Liver (tissue), 8 donors: ENCODE measurements at regions not wholly inside any gene's neighbourhood (a gene's known extent, or its start where the extent isn't known, plus 50 kb on each side); places are given as distances from the start of the nearest gene placed in this dataset.

Source experiments
- DNase-seq: peaks from one replicate; pipeline ENCODE4 v3.0.0-alpha.2; 2017; ENCODE audit warnings: low spot score
- H3K27ac ChIP-seq, 2 donors: one replicate each; pipeline ENCODE4 v1.7.0; 2013; ENCODE audit warnings: inconsistent platforms in 2 of 2, low read length in 2 of 2, control low read depth in 1 of 2, low read depth in 1 of 2, mild to moderate bottlenecking in 1 of 2
- H3K27me3 ChIP-seq, 4 donors: one replicate each; pipeline versions ENCODE4 v1.6.1 to v1.7.0; 2013; ENCODE audit warnings: low read length in 3 of 4, inconsistent platforms in 1 of 4, mild to moderate bottlenecking in 1 of 4, moderate library complexity in 1 of 4; ENCODE audit not compliant: control insufficient read depth in 4 of 4, insufficient read depth in 4 of 4
- H3K36me3 ChIP-seq, 4 donors: one replicate each; pipeline versions ENCODE4 v1.6.1 to v1.7.0; 2013; ENCODE audit warnings: low read length in 3 of 4, mild to moderate bottlenecking in 3 of 4, low read depth in 1 of 4, moderate library complexity in 1 of 4; ENCODE audit not compliant: control insufficient read depth in 4 of 4, insufficient read depth in 3 of 4
- H3K4me1 ChIP-seq, 4 donors: one replicate each; pipeline versions ENCODE4 v1.6.1 to v1.7.0; 2013; ENCODE audit warnings: low read length in 3 of 4, mild to moderate bottlenecking in 3 of 4, moderate library complexity in 1 of 4; ENCODE audit not compliant: control insufficient read depth in 4 of 4, insufficient read depth in 4 of 4
- H3K4me3 ChIP-seq, 3 donors: one replicate each; pipeline versions ENCODE4 v1.6.1 to v1.7.0; 2013; ENCODE audit warnings: low read length in 3 of 3, control low read depth in 1 of 3, low read depth in 1 of 3, mild to moderate bottlenecking in 1 of 3
- H3K9ac ChIP-seq, 2 donors: one replicate each; pipeline ENCODE4 v1.7.0; 2013; ENCODE audit warnings: low read length in 2 of 2, mild to moderate bottlenecking in 2 of 2, moderate library complexity in 2 of 2, control low read depth in 1 of 2, low read depth in 1 of 2
- H3K9me3 ChIP-seq, 4 donors: one replicate each; pipeline versions ENCODE4 v1.6.1 to v1.7.0; 2013; ENCODE audit warnings: low read length in 3 of 4; ENCODE audit not compliant: control insufficient read depth in 4 of 4
- CTCF ChIP-seq: fragments of 150-350 bp; IDR thresholded peaks from 2 replicates; pipeline ENCODE4 v1.5.1; 2017; ENCODE audit warnings: improper control_type of control experiment, low read depth, low read length; ENCODE audit not compliant: missing input control
- EGR1 ChIP-seq, 2 donors: IDR thresholded peaks; 2 replicates each; pipeline ENCODE4 v1.6.1; 2016 to 2018; ENCODE audit warnings: antibody characterized with exemption in 2 of 2, low read depth in 2 of 2
- GABPA ChIP-seq, 2 donors: IDR thresholded peaks in 1 of 2; conservative IDR thresholded peaks in 1 of 2; 2 replicates each; pipeline ENCODE4 v1.6.1; 2016; ENCODE audit warnings: antibody characterized with exemption in 2 of 2, mild to moderate bottlenecking in 1 of 2, moderate library complexity in 1 of 2
- HNF4A ChIP-seq, 2 donors: conservative IDR thresholded peaks; 2 replicates each; pipeline ENCODE4 v1.6.1; 2016; ENCODE audit warnings: antibody characterized with exemption in 2 of 2, mild to moderate bottlenecking in 2 of 2
- NR2F2 ChIP-seq: IDR thresholded peaks from 2 replicates; pipeline ENCODE4 v1.6.1; 2016; ENCODE audit warnings: antibody characterized with exemption
- RAD21 ChIP-seq, 2 donors: IDR thresholded peaks; 2 replicates each; pipeline ENCODE4 v1.6.1; 2016; ENCODE audit warnings: antibody characterized with exemption in 2 of 2, mild to moderate bottlenecking in 2 of 2
- RXRA ChIP-seq, 2 donors: IDR thresholded peaks; 2 replicates each; pipeline ENCODE4 v1.6.1; 2017 to 2018; ENCODE audit warnings: antibody characterized with exemption in 2 of 2, mild to moderate bottlenecking in 1 of 2
- SP1 ChIP-seq: IDR thresholded peaks from 2 replicates; pipeline ENCODE4 v1.6.1; 2018; ENCODE audit warnings: antibody characterized with exemption, mild to moderate bottlenecking
- YY1 ChIP-seq: IDR thresholded peaks from 2 replicates; pipeline ENCODE4 v1.6.1; 2016; ENCODE audit warnings: antibody characterized with exemption, mild to moderate bottlenecking
- ZBTB33 ChIP-seq: IDR thresholded peaks from 2 replicates; pipeline ENCODE4 v1.6.1; 2016; ENCODE audit warnings: antibody characterized with exemption
- WGBS: extraction: QIAGEN DNeasy Blood & Tissue Kit; methylation state at CpG from one replicate; pipeline ENCODE4 v1.1.7; 2013; 5-methylcytosine and 5-hydroxymethylcytosine counted together
- TF ChIP-seq, protein P1 (sequence below): IDR thresholded peaks from 2 replicates; pipeline ENCODE4 v1.6.1; 2016; ENCODE audit warnings: antibody characterized with exemption, mild to moderate bottlenecking
- donor health status: healthy.
- donor health status: healthy.
- donor health status: healthy.
- donor health status: healthy.
- donor health status: healthy.

DNA sequence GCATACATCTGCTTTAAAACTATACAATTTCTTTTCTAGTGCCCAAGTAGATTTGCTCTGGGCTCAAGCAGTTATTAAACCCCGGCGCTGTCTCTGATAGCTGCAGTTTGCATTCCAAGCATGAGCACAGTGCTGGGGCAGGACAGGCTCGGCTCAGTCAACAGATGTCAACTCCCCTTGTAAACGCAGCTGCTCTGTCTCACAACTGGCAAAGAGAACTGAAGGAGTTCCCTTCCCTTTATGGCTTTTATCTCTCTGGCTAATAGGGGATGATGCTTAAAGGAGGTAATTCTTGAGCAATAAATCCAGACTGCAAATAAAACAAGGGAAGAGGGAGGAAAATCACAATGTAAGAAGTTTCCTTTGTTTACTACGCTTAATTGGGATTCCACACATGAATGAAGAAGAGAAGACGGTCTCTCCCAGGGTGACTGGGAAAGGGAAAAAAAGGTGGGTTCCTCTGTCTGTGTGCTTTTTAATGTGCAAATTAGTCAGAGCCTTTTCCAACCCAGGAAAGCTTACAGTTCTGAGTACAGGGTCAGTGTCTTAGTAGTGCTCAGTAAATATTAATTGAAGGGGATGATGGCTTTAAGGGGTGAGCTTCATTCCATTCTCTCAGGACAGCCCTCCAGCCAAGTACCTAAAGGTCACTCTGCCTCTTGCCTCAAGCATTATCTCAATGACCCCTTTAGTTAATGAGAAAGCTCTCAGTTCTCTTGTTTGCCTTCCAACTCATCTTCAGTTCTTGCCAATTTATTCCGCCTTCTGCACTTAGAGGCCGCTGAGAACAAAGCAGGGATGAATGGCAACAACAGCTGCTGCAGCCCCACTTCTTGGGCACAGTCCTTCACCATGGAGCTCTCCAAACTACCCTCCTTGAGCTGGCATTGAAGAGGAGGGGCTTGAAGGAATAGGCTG, 155.7 kb upstream of the JADE1 start:
- WGBS: 52% methylated on average over 8 of the region's 8 CpGs
- no peaks in the 10 kb centered on the region for H3K36me3 ChIP-seq
- no peak for DNase-seq

More for the DNA sequence above, 155.7 kb upstream of the JADE1 start:
- Histone ChIP-seq H3K9ac (no peak overlapping the region), H3K27me3 (peaks cover 0 to 2% (median 0%) of the 10 kb centered on the region in 4 donors), H3K9me3 (peaks cover 0 to 5% (median 3%) of the 10 kb centered on the region in 4 donors), H3K4me3 (no peak overlapping the region), H3K4me1 (no peaks in the 10 kb centered on the region), H3K27ac (no peak overlapping the region)
- TF ChIP-seq CTCF: no peak
- no peak for TF ChIP-seq HNF4A (conservative IDR thresholded peaks at IDR 0.05)
- TF ChIP-seq, protein P1, sequence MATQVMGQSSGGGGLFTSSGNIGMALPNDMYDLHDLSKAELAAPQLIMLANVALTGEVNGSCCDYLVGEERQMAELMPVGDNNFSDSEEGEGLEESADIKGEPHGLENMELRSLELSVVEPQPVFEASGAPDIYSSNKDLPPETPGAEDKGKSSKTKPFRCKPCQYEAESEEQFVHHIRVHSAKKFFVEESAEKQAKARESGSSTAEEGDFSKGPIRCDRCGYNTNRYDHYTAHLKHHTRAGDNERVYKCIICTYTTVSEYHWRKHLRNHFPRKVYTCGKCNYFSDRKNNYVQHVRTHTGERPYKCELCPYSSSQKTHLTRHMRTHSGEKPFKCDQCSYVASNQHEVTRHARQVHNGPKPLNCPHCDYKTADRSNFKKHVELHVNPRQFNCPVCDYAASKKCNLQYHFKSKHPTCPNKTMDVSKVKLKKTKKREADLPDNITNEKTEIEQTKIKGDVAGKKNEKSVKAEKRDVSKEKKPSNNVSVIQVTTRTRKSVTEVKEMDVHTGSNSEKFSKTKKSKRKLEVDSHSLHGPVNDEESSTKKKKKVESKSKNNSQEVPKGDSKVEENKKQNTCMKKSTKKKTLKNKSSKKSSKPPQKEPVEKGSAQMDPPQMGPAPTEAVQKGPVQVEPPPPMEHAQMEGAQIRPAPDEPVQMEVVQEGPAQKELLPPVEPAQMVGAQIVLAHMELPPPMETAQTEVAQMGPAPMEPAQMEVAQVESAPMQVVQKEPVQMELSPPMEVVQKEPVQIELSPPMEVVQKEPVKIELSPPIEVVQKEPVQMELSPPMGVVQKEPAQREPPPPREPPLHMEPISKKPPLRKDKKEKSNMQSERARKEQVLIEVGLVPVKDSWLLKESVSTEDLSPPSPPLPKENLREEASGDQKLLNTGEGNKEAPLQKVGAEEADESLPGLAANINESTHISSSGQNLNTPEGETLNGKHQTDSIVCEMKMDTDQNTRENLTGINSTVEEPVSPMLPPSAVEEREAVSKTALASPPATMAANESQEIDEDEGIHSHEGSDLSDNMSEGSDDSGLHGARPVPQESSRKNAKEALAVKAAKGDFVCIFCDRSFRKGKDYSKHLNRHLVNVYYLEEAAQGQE: no peak
- no peak for TF ChIP-seq SP1
- TF ChIP-seq YY1: no peak
- TF ChIP-seq RXRA (IDR thresholded peaks at IDR 0.05): no peak
- peak; percentile 11 for TF ChIP-seq NR2F2
- no peak for TF ChIP-seq GABPA (IDR thresholded peaks at IDR 0.05 in 1 of 2, conservative IDR thresholded peaks at IDR 0.05 in 1 of 2)
- peak in 1 of 2 donors; percentile 25 for TF ChIP-seq RAD21 (IDR thresholded peaks at IDR 0.05)
- no peak for TF ChIP-seq ZBTB33
- no peak for TF ChIP-seq EGR1 (IDR thresholded peaks at IDR 0.05; ENCODE audit: low read depth in 2 of 2)
